ENCODE measurements at regions not wholly inside any gene's neighbourhood (a gene's known extent, or its start where the extent isn't known, plus 50 kb on each side); places are given as distances from the start of the nearest gene placed in this dataset.

GRCh38 chr5:112479418-112479817 lies 60.3 kb upstream of the EPB41L4A start:
- ChIA-PET POLR2A (ENCODE audit: low non-redundant PET) (no interaction called here), CTCF (no interaction called here)
- H3K36me3 ChIP-seq (ENCODE audit: insufficient read depth, low read length, poor library complexity, severe bottlenecking), result no peaks in the 10 kb centered on the region
- no peaks in the 10 kb centered on the region for H3K4me1 ChIP-seq (ENCODE audit: insufficient read depth, low read length, poor library complexity, severe bottlenecking)
- H3K4me3 ChIP-seq (ENCODE audit: low read depth, low read length, poor library complexity, severe bottlenecking), result no peak overlapping the region
- no TSS peak for BruUV-seq (replicated peaks)
- no peaks in the 10 kb centered on the region for H3K9me3 ChIP-seq (ENCODE audit: low read depth, low read length, poor library complexity, severe bottlenecking)
- intact Hi-C loops (cut with micrococcal nuclease; ENCODE audit: unreplicated experiment), result no loop called here
- H3K27ac ChIP-seq (ENCODE audit: low read depth, low read length, poor library complexity, severe bottlenecking), result no peak overlapping the region
- TF ChIP-seq EZH2 (IDR thresholded peaks at IDR 0.05; ENCODE audit: borderline replicate concordance, low read depth, low read length, poor library complexity, severe bottlenecking), result no peak
- no peak for TF ChIP-seq CTCF (conservative IDR thresholded peaks at IDR 0.05; ENCODE audit: low read depth, low read length)
- DNase-seq (ENCODE audit: low spot score), result no peak
- peaks cover 15% of the 10 kb centered on the region for H3K27me3 ChIP-seq (replicated peaks; ENCODE audit: insufficient read depth, low read depth, low read length, poor library complexity)

DNA sequence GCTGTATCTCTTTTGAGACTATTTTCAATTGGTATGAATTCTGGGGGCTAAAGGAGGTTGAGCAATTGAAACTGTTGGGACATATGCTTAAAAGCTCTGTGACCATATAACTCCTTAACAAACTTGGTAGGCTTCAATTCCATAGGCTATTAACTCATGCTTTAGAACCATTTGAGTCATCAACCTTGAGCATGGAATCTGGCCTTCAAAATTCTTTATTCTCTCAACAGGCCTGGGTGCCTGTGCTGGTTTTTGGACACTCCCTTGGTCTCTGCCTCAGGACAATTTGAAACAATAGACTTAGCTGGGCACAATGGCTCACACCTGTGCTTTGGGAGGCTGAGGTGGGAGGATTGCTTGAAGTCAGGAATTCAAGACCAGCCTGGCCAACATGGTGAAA lies 61.4 kb upstream of the EPB41L4A start:
- no peak for TF ChIP-seq EZH2 (IDR thresholded peaks at IDR 0.05; ENCODE audit: borderline replicate concordance, low read depth, low read length, poor library complexity, severe bottlenecking)
- TF ChIP-seq CTCF (conservative IDR thresholded peaks at IDR 0.05; ENCODE audit: low read depth, low read length), result no peak
- H3K9me3 ChIP-seq (ENCODE audit: low read depth, low read length, poor library complexity, severe bottlenecking), result no peaks in the 10 kb centered on the region
- CTCF ChIA-PET, result no interaction called here

DNA sequence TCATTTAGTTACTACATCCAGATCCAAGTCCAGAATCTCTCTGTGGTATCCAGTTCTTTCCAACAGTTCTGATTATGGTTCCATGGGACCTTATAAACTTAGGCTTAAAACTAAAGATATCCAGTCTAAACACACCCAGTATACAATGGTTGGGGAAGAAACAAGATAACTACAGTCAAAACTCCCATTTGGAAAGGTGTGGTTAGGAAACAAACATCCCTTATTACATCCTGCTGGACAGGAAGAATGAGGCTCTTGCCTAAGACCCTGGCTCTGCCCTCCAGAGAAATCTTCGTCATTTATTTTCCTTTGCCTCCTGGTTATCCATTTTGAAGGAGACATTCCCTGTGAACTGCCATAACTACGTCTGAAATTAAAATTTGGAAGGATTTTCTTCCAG lies 64.6 kb upstream of the EPB41L4A start:
- TF ChIP-seq EZH2 (IDR thresholded peaks at IDR 0.05; ENCODE audit: borderline replicate concordance, low read depth, low read length, poor library complexity, severe bottlenecking), result no peak
- no peak for TF ChIP-seq CTCF (conservative IDR thresholded peaks at IDR 0.05; ENCODE audit: low read depth, low read length)
- no peaks in the 10 kb centered on the region for H3K9me3 ChIP-seq (ENCODE audit: low read depth, low read length, poor library complexity, severe bottlenecking)
- H3K4me3 ChIP-seq (ENCODE audit: low read depth, low read length, poor library complexity, severe bottlenecking), result no peak overlapping the region
- CTCF ChIA-PET, result no interaction called here
- POLR2A ChIA-PET (ENCODE audit: low non-redundant PET), result interaction anchor here (0.7 kb wide), 1 partner anchor 484 kb away, joined by 3 read pairs; no protein-coding TSS in a partner anchor
- H3K36me3 ChIP-seq (ENCODE audit: insufficient read depth, low read length, poor library complexity, severe bottlenecking), result no peaks in the 10 kb centered on the region
- intact Hi-C loops (cut with micrococcal nuclease; ENCODE audit: unreplicated experiment), result no loop called here
- no peaks in the 10 kb centered on the region for H3K4me1 ChIP-seq (ENCODE audit: insufficient read depth, low read length, poor library complexity, severe bottlenecking)
- H3K27ac ChIP-seq (ENCODE audit: low read depth, low read length, poor library complexity, severe bottlenecking), result no peak overlapping the region
- BruUV-seq (replicated peaks), result no TSS peak
- no peak for DNase-seq (ENCODE audit: low spot score)
- H3K27me3 ChIP-seq (replicated peaks; ENCODE audit: insufficient read depth, low read depth, low read length, poor library complexity), result peaks cover 7% of the 10 kb centered on the region

More for the DNA sequence above, 61.4 kb upstream of the EPB41L4A start:
- no peak for DNase-seq (ENCODE audit: low spot score)
- intact Hi-C loops (cut with micrococcal nuclease; ENCODE audit: unreplicated experiment), result no loop called here
- no peak overlapping the region for H3K4me3 ChIP-seq (ENCODE audit: low read depth, low read length, poor library complexity, severe bottlenecking)
- BruUV-seq (replicated peaks), result no TSS peak
- H3K4me1 ChIP-seq (ENCODE audit: insufficient read depth, low read length, poor library complexity, severe bottlenecking), result no peaks in the 10 kb centered on the region
- H3K27ac ChIP-seq (ENCODE audit: low read depth, low read length, poor library complexity, severe bottlenecking), result no peak overlapping the region
- peaks cover 17% of the 10 kb centered on the region for H3K27me3 ChIP-seq (replicated peaks; ENCODE audit: insufficient read depth, low read depth, low read length, poor library complexity)
- no peaks in the 10 kb centered on the region for H3K36me3 ChIP-seq (ENCODE audit: insufficient read depth, low read length, poor library complexity, severe bottlenecking)
- POLR2A ChIA-PET (ENCODE audit: low non-redundant PET), result no interaction called here

All from A673 (cell line).